NCI-H1436 (cell line): ENCODE measurements at regions not wholly inside any gene's neighbourhood (a gene's known extent, or its start where the extent isn't known, plus 50 kb on each side); places are given as distances from the start of the nearest gene placed in this dataset.
"Not testable (repeated sequence)": the region's sequence is repeated elsewhere in the genome, so short reads cannot be mapped to it uniquely, and the experiment has no call there.

Source experiments
- DNase-seq: peaks from one replicate; lab custom pipeline; 2025; lab: John Stamatoyannopoulos, UW

GRCh38 chr10:37067576-37067975, 57.8 kb upstream of the ANKRD30A start:
- no peak for DNase-seq

- not testable (repeated sequence) for DNase-seq
Observed at GRCh38 chr10:37062296-37062695, 63.1 kb upstream of the ANKRD30A start.

- DNase-seq: no peak
Observed at GRCh38 chr10:37057261-37057660, 68.1 kb upstream of the ANKRD30A start.

- no peak for DNase-seq
Observed at GRCh38 chr10:37053476-37053875, 71.9 kb upstream of the ANKRD30A start.

GRCh38 chr10:37049982-37050381, 75.4 kb upstream of the ANKRD30A start:
- not testable (repeated sequence) for DNase-seq

GRCh38 chr10:37044319-37044718, 81.1 kb upstream of the ANKRD30A start:
- not testable (repeated sequence) for DNase-seq

- DNase-seq: no peak
Observed at GRCh38 chr10:37035853-37036252, 89.5 kb upstream of the ANKRD30A start.

- DNase-seq: no peak
Observed at GRCh38 chr10:37015498-37015897, 109.9 kb upstream of the ANKRD30A start.

- DNase-seq: no peak
Observed at GRCh38 chr10:37010741-37011140, 114.7 kb upstream of the ANKRD30A start.

GRCh38 chr10:37008276-37008675, 117.1 kb upstream of the ANKRD30A start:
- not testable (repeated sequence) for DNase-seq

- no peak for DNase-seq
Observed at GRCh38 chr10:37003126-37003525, 122.3 kb upstream of the ANKRD30A start.

- not testable (repeated sequence) for DNase-seq
Observed at GRCh38 chr10:36995806-36996205, 129.6 kb upstream of the ANKRD30A start.

GRCh38 chr10:36994886-36995285, 130.5 kb upstream of the ANKRD30A start:
- no peak for DNase-seq

- DNase-seq: no peak
Observed at GRCh38 chr10:36989233-36989632, 136.2 kb upstream of the ANKRD30A start.

GRCh38 chr10:36946598-36946997, 178.8 kb upstream of the ANKRD30A start:
- no peak for DNase-seq

- peak; percentile 36 for DNase-seq
Observed at GRCh38 chr10:36943544-36943943, 181.9 kb upstream of the ANKRD30A start.

GRCh38 chr10:36942616-36943015, 182.8 kb upstream of the ANKRD30A start:
- DNase-seq: no peak

GRCh38 chr10:36903040-36903439, 222.4 kb upstream of the ANKRD30A start:
- no peak for DNase-seq

GRCh38 chr10:36899652-36900051, 225.7 kb upstream of the ANKRD30A start:
- DNase-seq: no peak

- peak; percentile 46 for DNase-seq
Observed at GRCh38 chr10:36888925-36889573, 236.3 kb upstream of the ANKRD30A start.

GRCh38 chr10:36886303-36886891, 239.0 kb upstream of the ANKRD30A start:
- no peak for DNase-seq

- no peak for DNase-seq
Observed at GRCh38 chr10:36885746-36886145, 239.7 kb upstream of the ANKRD30A start.

- no peak for DNase-seq
Observed at GRCh38 chr10:36882781-36883180, 242.6 kb upstream of the ANKRD30A start.

GRCh38 chr10:36880898-36881297, 244.5 kb upstream of the ANKRD30A start:
- DNase-seq: no peak
